Neutrophil (primary cell): ENCODE measurements at regions not wholly inside any gene's neighbourhood (a gene's known extent, or its start where the extent isn't known, plus 50 kb on each side); places are given as distances from the start of the nearest gene placed in this dataset.

ENCODE experiments used
- H3K27ac ChIP-seq: fragments of 200-600 bp; sonication (generic); 2 replicates; pipeline ENCODE4 v1.5.1; 2016; ENCODE audit warnings: mild to moderate bottlenecking, moderate library complexity
- H3K27me3 ChIP-seq: fragments of 200-600 bp; sonication (generic); 2 replicates; pipeline ENCODE4 v1.6.0; 2016; ENCODE audit warnings: mild to moderate bottlenecking
- H3K36me3 ChIP-seq: fragments of 200-600 bp; sonication (generic); 2 replicates; pipeline ENCODE4 v1.5.1; 2017
- H3K4me1 ChIP-seq, 2 experiments: fragments of 200-600 bp in 1 of 2; sonication (generic) in 1 of 2; 1 replicate in 1 of 2; 2 replicates in 1 of 2; pipeline versions ENCODE4 v1.5.1 to v1.6.1; 2013 to 2016; ENCODE audit warnings: low read depth in 1 of 2, low read length in 1 of 2, mild to moderate bottlenecking in 1 of 2, moderate library complexity in 1 of 2; ENCODE audit not compliant: control insufficient read depth in 1 of 2, insufficient read depth in 1 of 2
- H3K4me3 ChIP-seq, 2 experiments: fragments of 200-600 bp in 1 of 2; sonication (generic) in 1 of 2; 1 replicate in 1 of 2; 2 replicates in 1 of 2; pipeline ENCODE4 v1.5.1; 2013 to 2016; ENCODE audit warnings: low read depth in 1 of 2, low read length in 1 of 2, mild to moderate bottlenecking in 1 of 2, moderate library complexity in 1 of 2
- H3K9me3 ChIP-seq: fragments of 200-600 bp; sonication (generic); 2 replicates; pipeline ENCODE4 v1.5.1; 2016
- TF ChIP-seq, protein P1 (sequence below): fragments of 200-600 bp; sonication (generic); IDR thresholded peaks from 2 replicates; pipeline ENCODE4 v1.5.1; 2016; ENCODE audit warnings: antibody characterized with exemption

DNA sequence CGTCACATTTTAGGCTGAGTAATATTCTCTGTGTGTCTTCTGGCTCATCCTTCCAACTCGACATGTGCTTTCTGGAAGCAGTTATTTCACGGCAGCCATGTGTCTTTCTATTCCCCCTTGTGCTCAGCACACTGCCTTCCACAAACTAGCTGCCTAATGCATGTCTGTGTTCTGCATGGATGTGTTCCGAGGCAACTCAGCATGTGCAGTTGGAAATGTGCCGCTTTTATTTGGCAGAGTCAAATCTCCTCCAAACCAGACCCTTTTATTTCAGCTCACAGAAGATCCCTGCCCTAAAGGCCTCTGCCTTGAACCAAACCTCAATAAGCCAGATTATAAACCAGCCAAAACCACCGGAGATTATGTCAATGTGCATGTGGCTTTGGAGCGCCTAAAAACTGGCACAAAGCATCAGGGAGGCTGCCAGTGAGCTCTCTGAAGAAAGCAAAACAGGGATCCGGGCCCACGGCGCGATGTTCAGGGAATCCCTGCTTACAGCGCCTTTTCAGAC is 360.2 kb downstream of the DEPDC1B start:
- no peaks in the 10 kb centered on the region for H3K4me1 ChIP-seq
- no peaks in the 10 kb centered on the region for H3K36me3 ChIP-seq
- no peaks in the 10 kb centered on the region for H3K27me3 ChIP-seq
- no peak overlapping the region for H3K4me3 ChIP-seq
- H3K27ac ChIP-seq = no peak overlapping the region
- H3K9me3 ChIP-seq = no peaks in the 10 kb centered on the region
- TF ChIP-seq, protein P1, sequence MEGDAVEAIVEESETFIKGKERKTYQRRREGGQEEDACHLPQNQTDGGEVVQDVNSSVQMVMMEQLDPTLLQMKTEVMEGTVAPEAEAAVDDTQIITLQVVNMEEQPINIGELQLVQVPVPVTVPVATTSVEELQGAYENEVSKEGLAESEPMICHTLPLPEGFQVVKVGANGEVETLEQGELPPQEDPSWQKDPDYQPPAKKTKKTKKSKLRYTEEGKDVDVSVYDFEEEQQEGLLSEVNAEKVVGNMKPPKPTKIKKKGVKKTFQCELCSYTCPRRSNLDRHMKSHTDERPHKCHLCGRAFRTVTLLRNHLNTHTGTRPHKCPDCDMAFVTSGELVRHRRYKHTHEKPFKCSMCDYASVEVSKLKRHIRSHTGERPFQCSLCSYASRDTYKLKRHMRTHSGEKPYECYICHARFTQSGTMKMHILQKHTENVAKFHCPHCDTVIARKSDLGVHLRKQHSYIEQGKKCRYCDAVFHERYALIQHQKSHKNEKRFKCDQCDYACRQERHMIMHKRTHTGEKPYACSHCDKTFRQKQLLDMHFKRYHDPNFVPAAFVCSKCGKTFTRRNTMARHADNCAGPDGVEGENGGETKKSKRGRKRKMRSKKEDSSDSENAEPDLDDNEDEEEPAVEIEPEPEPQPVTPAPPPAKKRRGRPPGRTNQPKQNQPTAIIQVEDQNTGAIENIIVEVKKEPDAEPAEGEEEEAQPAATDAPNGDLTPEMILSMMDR = no peak

DNA sequence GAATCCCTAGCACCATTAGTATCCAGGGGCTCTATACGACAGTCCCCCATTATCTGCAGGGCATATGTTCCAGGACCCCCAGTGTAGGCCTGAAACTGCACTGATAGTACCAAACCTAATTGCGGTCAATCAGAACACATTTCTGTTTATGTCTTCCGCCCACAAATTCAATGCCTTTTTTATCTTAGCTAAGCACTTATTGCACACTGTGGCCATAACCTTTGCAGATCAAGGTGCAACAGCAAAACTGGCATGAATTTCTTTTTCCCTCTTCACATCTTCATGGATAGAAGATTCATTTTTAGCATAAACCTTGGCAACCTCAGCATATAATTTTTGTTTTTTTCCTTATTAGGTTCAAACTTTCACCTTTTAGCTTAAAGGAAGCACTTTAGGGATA is 361.1 kb downstream of the DEPDC1B start:
- Histone ChIP-seq H3K27ac (no peak overlapping the region), H3K4me3 (no peak overlapping the region), H3K27me3 (no peaks in the 10 kb centered on the region), H3K9me3 (no peaks in the 10 kb centered on the region), H3K4me1 (no peaks in the 10 kb centered on the region), H3K36me3 (no peaks in the 10 kb centered on the region)
- TF ChIP-seq, protein P1 = no peak

DNA sequence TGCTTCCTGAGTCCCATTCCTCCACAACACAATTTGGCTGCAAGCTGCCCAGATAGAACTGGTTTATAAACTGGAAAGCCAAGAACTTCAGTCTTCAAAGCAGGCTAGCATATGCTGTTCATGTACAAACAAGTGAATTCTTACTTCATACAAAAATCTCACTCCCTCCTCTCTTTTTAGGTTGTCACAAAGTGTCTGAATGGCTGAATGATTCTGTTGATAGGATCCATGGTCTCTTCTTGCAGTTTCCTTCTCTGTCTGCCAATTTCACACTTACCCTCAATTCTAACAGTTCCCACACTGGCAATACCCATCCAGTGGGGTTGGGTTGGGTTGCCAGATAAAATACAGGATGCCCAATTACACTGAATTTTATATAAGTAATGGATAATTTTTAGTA is 363.5 kb downstream of the DEPDC1B start:
- Histone ChIP-seq H3K4me1 (no peaks in the 10 kb centered on the region), H3K4me3 (no peak overlapping the region), H3K9me3 (no peaks in the 10 kb centered on the region), H3K27me3 (no peaks in the 10 kb centered on the region), H3K36me3 (no peaks in the 10 kb centered on the region), H3K27ac (no peak overlapping the region)
- TF ChIP-seq, protein P1 = no peak

DNA sequence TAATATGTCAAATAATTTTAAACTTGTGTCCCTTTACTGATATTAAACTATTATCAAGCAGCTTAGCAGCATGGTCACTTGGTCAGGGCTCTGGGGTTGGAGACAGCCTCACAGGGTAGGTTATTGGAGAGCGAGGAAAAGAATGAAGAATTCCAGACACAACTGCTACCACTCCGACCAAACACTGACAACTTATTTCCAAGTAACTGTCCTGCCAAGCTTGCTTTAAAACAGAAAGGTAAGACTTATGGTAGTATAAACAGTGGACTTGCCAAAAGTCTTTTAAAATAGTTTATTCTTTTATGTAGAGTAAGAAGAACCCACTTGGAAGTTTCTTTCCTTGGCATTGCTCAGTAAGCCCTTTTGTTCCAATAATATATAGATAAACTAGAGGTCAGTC is 364.1 kb downstream of the DEPDC1B start:
- TF ChIP-seq, protein P1 = no peak
- Histone ChIP-seq H3K9me3 (no peaks in the 10 kb centered on the region), H3K4me3 (no peak overlapping the region), H3K27ac (no peak overlapping the region), H3K4me1 (no peaks in the 10 kb centered on the region), H3K36me3 (no peaks in the 10 kb centered on the region), H3K27me3 (no peaks in the 10 kb centered on the region)

DNA sequence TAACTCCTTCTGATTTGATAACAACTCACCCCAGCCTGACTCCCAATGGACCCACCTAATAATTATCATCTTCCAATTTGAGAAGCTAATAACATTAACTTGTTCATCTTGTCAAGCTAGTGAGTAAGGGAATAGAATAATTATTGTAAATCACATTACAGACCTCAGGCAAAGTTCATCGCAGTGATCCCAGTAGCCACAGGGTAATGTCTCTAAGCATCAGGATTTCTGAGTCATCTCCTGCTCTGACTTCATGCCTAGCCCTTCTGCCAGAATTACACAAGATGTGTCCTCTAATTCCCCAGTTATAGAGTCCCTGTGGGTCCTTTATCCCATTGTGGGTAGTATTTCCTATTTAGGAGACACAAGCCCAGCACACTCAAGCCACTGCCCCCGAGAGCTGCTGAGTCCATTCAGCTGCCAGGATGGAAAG is 365.7 kb downstream of the DEPDC1B start:
- no peak overlapping the region for H3K4me3 ChIP-seq
- no peaks in the 10 kb centered on the region for H3K4me1 ChIP-seq
- no peaks in the 10 kb centered on the region for H3K27me3 ChIP-seq
- H3K36me3 ChIP-seq = no peaks in the 10 kb centered on the region
- TF ChIP-seq, protein P1 = no peak
- no peak overlapping the region for H3K27ac ChIP-seq
- no peaks in the 10 kb centered on the region for H3K9me3 ChIP-seq
